NAMALWA (cell line): ENCODE measurements at regions not wholly inside any gene's neighbourhood (a gene's known extent, or its start where the extent isn't known, plus 50 kb on each side); places are given as distances from the start of the nearest gene placed in this dataset.

Experiments
- DNase-seq: peaks from one replicate; pipeline ENCODE4 v3.0.0-alpha.2; 2015; ENCODE audit warnings: low spot score

DNA sequence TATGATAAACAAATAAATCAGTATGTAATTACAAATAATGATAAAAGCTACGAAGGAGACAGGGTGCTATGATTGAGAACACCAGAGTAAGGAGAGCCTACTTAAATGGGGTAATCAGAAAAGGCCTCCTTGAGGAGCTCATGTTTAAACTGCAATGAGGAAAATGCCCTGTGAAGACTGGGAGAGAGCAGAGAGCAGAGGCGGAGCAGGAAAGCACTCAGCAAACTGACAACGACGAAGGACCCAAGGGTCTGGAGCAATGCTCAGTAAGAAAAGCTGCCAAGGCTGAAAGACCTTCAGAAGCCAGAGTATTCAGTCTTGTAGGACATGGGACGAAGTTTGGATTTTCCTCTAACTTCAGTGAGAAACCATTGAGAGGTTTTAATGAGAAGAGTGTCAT lies 114.2 kb upstream of the PLEKHA5 start:
- no peak for DNase-seq

DNA sequence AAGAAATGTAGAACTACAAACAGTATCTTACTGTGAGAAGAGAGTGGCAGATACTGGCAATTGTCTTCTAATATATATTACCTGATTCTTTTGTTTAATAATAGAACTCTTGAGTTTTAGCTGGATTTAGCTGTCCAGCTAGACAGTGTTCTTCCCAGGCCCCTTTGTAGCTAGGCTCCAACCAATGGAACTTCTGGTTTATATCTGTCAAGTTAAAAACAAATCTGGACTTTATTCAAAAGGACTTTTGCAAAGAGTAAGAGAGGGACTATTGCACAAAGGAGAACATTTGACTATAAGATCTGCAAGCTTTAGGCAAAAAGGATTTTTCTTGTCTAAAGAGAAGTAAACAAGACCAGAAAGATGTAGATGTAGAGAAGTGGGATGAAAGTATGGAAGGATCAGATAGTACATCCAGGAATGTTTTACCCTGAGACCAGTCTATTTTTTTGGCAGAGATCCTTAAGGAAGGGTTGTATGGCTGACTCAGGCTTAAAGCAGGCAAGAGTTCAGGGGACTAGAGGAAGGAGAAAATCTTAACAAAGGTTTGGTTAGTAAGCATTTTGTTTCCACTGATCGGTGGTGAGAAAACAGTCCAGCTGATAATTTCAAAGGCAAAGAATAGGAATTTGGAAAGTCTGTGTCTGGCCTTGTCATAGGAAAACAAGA lies 111.1 kb upstream of the PLEKHA5 start:
- no peak for DNase-seq

- no peak for DNase-seq
These were observed 108.3 kb upstream of the PLEKHA5 start for GRCh38 chr12:19021240-19021639.

- no peak for DNase-seq
These were observed 107.9 kb upstream of the PLEKHA5 start for GRCh38 chr12:19021646-19022045.

DNA sequence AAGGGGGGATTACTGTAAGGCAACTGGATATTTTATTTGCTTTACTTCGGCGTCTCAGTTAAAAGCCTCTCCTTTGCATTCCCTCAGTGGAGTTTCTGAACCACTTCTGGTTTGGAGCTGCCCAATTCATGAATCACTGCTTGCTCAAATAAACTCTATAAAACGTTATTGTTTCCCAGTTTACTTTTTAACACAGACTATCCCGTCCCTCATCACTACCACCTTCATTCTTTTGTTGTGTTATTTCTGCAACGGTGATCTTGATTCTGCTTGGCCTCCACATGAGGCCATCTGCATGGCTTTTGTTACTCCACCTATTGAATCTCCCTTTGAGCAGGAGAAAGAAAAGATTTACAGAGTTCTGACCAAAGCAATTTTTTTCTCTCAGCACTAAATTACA lies 104.0 kb upstream of the PLEKHA5 start:
- DNase-seq: no peak

- no peak for DNase-seq
These were observed 103.5 kb upstream of the PLEKHA5 start for GRCh38 chr12:19026034-19026433.

DNA sequence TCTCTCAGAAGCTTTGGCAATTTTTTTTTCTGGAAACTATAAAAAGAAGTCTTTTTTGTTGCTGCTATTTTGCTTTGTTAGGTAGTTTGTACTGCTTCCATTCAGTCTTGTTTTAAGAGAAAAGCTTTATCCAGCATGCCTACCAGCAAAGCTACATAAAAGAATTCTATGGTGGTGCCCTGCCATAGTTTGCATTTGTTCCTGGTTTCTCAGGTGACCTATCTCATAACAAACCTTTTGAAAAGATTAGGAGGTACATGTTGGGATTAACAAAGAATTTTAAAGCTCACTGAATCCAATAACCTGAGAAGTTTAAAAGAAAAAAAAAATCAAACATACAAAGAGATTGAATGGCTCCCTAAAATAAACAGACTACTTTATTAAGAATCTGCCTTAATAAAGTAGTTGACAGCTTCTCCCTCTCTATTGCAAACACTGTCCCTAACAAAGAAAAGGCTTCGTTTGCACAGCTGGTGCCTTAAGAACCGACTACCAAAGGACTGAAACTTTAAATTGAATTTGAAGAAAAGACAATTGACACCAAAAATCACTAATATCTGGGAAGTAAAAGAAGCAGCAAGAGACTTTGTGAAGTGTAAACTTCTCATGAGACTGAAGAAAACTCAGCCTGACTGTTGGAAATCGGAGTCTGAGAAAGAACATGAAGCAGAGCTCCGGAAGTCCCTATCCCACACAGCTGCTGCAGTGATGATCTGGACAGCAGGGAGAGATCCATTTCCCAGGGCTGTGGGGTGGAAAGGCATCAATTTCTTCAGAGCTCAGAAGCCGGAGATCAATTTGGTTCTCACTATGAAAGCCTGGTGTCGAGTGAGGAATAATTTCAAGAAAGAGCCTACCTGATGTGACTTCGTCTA lies 102.7 kb upstream of the PLEKHA5 start:
- DNase-seq: no peak

DNA sequence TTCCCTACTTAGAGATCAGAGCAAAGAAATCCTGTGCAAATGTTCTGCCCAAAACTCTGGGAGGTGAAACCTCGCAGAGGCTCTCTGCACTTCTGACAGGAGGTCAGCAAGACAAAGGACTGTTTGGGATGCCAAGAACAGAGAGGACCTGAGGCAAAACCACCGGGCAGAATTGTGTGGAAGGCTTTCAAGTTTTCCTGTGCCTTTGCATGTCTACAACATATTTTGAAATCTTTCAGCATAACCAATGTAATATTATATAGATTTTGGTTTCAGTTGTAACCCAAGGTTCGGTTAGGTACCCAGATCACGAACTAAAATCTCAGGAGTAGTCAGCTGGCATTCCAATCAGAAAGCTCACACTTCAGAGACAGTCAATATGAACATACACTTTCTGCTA lies 99.4 kb upstream of the PLEKHA5 start:
- no peak for DNase-seq

DNA sequence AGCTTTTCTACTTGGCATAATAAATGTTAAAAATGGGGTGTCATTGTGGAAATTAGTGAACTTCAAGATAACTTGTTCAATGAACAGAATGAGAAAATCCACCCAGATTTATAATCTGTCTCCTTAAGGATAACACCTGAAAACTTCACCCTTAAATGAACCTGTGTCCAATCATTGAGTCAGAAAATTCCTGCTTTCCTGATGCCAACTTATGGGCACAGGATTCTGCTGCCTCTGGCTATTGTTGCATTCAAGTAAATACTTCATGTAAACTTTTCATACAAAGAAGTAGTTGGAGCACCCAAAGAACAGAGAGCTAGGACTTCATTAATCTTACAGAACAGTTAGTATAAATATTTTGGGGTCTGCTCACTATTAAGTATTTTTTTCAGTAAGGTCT lies 98.9 kb upstream of the PLEKHA5 start:
- no peak for DNase-seq

GRCh38 chr12:19031032-19031431 lies 98.5 kb upstream of the PLEKHA5 start:
- no peak for DNase-seq

- no peak for DNase-seq
These were observed 96.7 kb upstream of the PLEKHA5 start for GRCh38 chr12:19032826-19033225.

DNA sequence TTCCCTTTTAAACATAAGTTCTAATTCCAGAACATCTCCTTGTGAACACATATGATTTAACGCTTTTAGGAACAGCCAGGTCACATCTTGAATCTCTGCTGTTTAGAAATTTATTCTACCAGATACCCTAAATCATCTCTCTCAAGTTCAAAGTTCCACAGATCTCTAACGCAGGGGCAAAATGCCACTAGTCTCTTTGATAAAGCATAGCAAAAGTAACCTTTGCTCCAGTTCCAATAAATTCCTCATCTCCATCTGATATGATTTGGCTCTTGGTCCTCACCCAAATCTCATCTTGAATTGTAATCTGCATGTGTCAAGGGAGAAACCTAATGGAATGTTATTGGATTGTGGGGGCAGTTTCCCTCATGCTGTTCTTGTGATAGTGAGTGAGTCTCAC lies 96.3 kb upstream of the PLEKHA5 start:
- no peak for DNase-seq

DNA sequence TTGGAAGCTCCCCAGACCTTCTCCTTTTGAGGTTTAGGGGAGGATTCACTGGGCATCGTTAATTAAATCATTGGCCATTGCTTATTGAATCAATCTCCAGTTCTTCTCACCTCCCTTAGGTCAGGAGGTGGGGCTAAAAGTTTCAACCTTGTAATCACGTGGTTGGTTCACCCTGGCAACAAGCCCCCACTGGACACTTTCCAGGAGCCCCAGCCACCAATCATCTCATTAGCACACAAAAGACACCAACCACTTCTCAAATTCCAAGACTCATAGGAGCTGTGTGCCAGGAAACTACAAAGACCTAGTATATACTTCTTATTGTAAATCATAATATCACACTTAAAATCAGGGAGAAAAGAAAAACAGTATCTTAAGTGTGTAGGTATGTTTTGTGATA lies 94.6 kb upstream of the PLEKHA5 start:
- no peak for DNase-seq

GRCh38 chr12:19035536-19035935 lies 94.0 kb upstream of the PLEKHA5 start:
- DNase-seq: no peak

DNA sequence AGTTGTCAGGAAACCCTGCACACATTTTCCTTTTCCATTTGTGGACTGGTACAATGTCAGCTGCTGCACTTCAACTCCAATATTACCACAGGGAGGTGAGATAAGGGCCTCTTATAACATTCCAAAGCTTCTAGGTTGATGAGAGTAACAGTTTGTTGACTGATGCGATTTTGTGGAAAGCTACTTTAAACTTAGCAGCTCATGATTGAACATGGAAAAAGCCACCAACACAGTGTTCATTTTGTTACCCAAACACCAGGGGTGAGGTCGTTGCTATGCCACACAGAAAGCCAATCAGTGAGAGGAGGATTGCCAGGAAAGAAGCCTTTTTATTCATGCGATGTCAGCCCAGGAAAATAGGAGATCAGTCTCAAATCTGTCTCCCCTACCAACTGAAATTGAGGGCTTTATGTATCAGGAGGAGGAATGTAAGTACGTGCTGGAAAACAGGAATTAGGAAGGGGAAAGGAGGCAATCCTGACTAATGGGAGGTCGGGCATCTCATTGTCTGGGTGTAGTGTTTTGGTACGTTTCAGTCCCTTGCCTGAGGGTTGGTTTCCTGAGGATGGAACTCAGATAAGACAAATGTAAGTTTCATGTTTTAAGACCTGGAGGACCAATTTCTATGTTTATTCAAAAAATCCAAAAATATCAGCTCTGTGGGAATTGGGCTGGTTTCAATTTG lies 92.7 kb upstream of the PLEKHA5 start:
- no peak for DNase-seq

DNA sequence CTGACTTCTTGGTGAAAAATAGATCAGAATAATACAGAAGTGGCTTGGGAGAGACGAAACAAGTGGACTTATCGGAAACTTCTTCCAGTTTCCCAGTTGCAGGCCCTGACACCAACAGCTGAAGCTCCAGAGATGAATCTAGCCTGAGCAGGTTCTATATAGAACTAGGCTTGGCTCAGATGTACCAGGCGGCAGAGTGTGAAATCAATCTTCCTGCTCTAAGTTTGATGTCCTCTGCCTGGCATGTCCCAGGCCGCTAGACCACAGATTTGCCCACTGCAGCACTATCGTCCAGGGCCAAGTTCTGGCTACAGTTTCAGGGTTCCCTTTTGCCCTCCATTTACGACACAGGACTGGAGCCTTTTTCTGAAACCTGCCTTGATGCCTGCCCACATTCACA lies 91.3 kb upstream of the PLEKHA5 start:
- no peak for DNase-seq

- no peak for DNase-seq
These were observed 90.0 kb upstream of the PLEKHA5 start for GRCh38 chr12:19039515-19039914.

DNA sequence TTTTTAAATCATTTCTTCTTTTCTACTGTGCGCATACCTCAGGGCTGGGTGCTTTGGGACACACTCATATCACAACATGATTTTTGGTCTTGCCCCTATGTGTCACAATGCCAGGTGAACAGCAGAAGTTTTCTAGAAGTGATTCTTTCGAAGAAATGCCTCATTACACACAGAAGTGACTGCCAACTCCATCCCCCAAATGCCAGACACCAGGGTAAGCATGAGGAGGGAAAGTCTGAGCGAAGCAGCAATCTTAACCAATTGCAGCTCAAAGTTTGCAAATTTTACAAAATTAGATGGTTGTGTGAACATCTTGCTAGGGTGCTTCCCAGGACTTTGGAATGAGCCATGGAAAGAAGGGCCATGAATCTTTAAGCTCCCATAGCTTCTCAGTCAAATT lies 87.3 kb upstream of the PLEKHA5 start:
- DNase-seq: no peak

GRCh38 chr12:19044430-19044829 lies 85.1 kb upstream of the PLEKHA5 start:
- no peak for DNase-seq

- DNase-seq: no peak
These were observed 84.6 kb upstream of the PLEKHA5 start for GRCh38 chr12:19044891-19045290.

DNA sequence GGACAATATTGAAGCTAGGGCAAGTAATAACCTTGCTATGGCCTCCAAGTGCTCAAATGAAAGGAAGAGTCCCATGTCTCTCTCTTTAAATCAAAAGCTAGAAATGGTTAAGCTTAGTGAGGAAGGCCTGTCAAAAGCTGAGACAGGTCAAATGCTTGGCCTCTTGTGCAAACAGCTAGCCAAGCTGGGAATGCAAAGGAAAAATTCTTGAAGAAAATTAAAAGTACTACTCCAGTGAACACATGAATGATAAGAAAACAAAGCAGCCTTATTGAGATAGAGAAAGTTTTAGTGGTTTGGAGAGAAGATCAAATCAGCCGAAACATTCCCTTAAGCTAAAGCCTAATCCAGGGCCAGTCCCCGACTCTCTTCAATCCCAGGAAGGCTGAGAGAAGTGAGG lies 84.1 kb upstream of the PLEKHA5 start:
- no peak for DNase-seq

DNA sequence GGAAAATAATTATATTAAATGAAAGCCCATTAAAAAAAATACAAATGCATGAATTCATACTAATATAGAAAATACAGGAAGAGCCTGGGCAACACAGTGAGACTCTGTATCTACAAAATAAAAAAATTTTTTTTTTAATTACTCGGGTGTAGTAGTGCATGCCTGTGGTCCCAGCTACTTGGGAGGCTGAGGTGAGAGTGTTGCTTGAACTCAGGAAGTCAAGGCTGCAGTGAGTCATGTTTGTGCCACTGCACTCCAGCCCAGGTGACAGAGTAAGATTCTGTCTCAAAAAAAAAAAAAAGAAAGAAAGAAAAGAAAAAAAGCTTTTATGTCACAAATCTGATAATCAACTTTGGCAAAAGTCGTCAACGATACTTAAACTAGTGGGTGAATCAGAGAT lies 80.6 kb upstream of the PLEKHA5 start:
- DNase-seq: no peak

DNA sequence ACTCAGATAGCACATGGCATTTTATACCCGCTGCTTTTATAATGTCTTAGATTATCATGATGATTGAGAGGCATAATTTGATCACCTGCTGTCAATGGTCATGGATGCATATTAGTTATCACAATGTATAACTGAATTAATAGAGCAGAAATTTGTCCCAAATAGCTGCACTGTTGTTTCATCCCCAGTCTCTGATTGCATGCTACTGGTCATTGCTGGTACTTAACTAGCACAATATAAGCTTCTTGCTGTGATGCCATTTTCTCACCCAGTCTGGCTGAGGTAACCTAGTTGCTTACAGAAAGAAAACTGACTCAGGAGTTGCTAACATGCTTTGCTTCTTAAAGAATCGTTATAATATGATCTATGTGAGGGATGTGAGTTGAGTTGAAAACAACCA lies 76.8 kb upstream of the PLEKHA5 start:
- no peak for DNase-seq
